H7 (cell line): ENCODE measurements at regions not wholly inside any gene's neighbourhood (a gene's known extent, or its start where the extent isn't known, plus 50 kb on each side); places are given as distances from the start of the nearest gene placed in this dataset.
"Not testable (repeated sequence)": the region's sequence is repeated elsewhere in the genome, so short reads cannot be mapped to it uniquely, and the experiment has no call there.

Source experiments
- DNase-seq: peaks from one replicate; pipeline ENCODE4 v3.0.0; 2012
- H3K27me3 ChIP-seq: 2 replicates; pipeline ENCODE4 v1.6.0; 2011; ENCODE audit warnings: mild to moderate bottlenecking, low read length; ENCODE audit not compliant: control insufficient read depth, insufficient read depth
- H3K36me3 ChIP-seq: replicated peaks from 2 replicates; pipeline ENCODE4 v1.5.1; 2011; ENCODE audit warnings: low read length; ENCODE audit not compliant: control insufficient read depth, insufficient read depth
- H3K4me3 ChIP-seq: 2 replicates; pipeline ENCODE4 v1.5.1; 2011; ENCODE audit warnings: low read depth, mild to moderate bottlenecking, control low read depth, low read length, moderate library complexity; ENCODE audit not compliant: insufficient read depth

DNA sequence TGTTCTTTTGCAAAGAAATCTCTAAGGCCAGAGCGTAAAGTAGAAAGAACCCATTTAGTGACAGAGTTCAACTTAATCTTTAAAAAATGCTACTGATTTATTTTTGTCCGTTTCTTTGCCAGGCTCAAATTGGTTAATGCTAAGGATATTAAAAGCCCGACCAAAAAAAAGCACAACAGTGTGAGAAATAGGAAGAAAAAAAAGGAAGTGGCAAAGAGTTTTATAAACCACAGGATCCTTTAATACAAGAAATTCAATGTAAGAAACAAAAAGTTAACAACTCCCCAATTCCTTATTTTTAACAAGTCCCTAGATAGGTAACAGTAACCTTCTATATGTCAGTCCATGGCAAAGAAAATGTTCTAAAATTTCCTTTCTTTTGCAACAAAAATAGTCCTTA lies 480.4 kb downstream of the ACTRT1 start:
- Histone ChIP-seq H3K27me3 (no peaks in the 10 kb centered on the region), H3K4me3 (no peak overlapping the region), H3K36me3 (no peaks in the 10 kb centered on the region)
- no peak for DNase-seq

DNA sequence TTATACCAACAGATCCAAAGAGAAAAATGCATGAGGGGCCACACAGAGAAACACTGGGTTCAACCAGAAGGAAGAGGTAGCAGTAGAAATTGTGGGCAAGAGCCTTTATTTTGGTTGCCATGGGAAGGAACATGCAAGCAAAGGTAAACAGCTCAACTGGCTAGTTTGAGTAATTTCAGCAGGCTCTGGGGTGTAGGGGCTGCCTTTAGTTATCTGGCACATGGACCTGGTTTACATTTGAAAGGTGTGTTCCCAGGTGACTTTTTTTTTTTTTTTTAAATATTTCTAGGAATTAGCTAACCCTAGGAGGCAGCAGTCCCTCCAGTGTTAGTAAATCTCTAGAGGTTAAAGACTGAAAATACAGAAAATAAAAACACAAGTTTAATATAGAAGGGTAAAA lies 481.9 kb downstream of the ACTRT1 start:
- Histone ChIP-seq H3K4me3 (no peak overlapping the region), H3K27me3 (no peaks in the 10 kb centered on the region), H3K36me3 (no peaks in the 10 kb centered on the region)
- peak; percentile 12 for DNase-seq

DNA sequence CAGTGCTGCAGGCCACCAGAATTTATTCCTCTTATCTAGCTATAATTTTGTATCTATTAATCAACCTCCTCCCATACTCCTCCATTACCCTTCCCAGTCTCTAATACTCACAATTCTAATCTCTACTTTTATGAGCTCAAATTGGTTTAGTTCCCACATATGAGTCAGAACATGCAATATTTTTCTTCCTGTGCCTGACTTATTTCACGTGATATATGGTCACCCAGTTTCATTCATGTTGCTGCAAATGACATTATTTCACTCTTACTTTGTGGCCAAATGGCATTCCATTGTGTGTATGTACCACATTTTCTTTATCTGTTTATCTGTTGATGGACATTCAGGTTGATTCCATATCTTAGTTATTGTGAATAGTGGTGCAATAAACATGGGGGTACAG lies 483.5 kb downstream of the ACTRT1 start:
- no peak overlapping the region for H3K4me3 ChIP-seq
- no peaks in the 10 kb centered on the region for H3K36me3 ChIP-seq
- H3K27me3 ChIP-seq, result no peaks in the 10 kb centered on the region
- DNase-seq, result no peak

DNA sequence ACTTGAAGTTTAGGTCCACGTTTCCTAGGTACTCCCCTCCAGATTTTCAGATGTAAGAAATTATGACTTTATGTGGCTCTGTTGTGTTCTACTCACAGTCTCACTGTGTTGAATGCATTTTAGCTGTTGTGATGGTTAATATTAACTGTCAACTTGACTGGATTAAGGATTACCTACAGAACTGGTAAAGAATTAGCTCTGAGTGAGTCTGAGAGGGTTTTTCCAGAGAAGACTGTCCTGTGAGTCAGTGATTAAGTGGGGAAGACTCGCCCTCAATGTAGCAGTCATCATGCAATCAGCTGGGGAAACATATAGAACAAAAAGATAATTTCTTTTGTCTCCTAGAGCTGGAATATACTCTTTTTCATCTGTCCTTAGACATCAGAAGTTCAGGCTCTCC lies 493.4 kb downstream of the ACTRT1 start:
- no peak for DNase-seq
- Histone ChIP-seq H3K27me3 (no peaks in the 10 kb centered on the region), H3K36me3 (no peaks in the 10 kb centered on the region), H3K4me3 (no peak overlapping the region)

DNA sequence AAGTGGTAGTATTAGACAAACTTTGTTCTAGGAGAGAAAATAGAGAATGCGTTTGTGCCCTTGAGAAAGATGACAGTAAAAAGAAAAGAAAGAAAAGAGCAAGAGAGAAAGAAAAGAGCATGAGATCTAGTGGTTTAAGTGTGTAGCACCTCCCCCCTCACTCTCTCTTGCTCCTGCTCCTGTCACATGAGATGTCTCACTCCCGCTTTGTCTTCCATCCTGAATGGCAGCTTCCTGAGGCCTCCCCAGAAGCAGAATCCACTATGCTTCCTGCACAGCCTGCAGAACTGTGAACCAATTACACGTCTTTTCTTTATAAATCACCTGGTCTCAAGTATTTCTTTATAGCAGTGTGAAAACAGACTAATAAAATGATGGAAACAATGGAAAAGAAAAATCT lies 499.6 kb downstream of the ACTRT1 start:
- DNase-seq, result peak; percentile 12
- Histone ChIP-seq H3K36me3 (no peaks in the 10 kb centered on the region), H3K4me3 (no peak overlapping the region)

DNA sequence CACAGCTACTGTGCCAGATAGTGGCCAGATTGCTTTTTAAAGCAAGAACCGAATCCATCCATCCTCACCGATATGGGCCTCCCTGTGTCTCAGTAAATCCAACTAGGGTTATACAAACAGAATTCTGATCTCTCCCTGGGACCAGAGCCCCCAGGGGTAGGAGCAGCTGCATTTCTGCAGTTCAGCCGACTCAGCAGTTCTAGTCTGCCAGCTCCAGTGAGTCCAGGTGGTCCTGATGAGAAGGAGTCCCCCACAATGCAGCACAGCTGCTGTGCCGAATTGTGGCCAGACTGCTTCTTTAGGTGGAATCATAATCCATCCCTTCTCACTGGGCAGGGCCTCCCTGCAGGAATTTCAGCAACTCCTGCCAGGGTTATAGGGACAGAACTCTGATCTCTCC lies 532.9 kb downstream of the ACTRT1 start:
- H3K36me3 ChIP-seq, result no peaks in the 10 kb centered on the region
- DNase-seq, result no peak
- no peak overlapping the region for H3K4me3 ChIP-seq
- no peaks in the 10 kb centered on the region for H3K27me3 ChIP-seq

More for the DNA sequence above, 499.6 kb downstream of the ACTRT1 start:
- H3K27me3 ChIP-seq, result no peaks in the 10 kb centered on the region

DNA sequence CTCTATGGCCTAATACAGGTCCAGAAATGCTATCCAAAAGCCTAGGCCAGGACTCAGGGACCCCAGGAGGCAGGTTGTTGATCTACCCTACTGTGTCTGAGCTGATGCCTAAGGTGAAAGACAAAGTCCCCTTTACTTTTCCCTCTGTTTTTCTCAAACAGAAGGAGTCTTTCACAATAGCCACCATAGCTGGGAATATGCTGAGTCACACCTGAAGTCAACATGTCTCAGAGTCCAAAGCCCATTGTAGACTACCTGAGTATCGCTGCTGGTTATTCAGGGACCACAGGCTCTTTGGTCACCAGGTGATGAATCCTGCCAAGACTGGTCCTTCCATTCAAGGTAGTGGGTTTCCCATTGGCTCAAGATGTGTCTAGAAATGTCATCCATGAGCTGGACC lies 562.2 kb downstream of the ACTRT1 start:
- H3K36me3 ChIP-seq, result no peaks in the 10 kb centered on the region
- H3K4me3 ChIP-seq, result no peak overlapping the region
- H3K27me3 ChIP-seq, result no peaks in the 10 kb centered on the region
- DNase-seq, result no peak

DNA sequence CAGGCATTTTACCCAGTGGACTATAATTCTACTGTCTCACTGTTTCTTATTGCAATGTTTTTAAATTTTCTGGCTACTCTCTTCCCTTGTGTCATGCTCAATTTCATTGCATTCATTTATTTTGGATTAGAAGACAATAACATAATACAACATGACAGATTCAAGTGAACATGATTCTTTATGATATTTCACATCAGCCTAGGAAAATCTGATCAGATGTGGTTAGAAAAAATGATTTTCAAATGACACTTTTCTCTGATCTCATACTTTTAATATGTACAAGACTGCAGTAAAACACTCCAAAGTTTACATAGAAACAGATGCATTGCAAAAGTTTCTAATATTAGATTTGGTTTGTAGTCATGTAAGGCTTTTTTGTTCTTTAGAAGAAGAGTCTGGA lies 586.0 kb downstream of the ACTRT1 start:
- H3K4me3 ChIP-seq, result no peak overlapping the region
- no peaks in the 10 kb centered on the region for H3K27me3 ChIP-seq
- no peak for DNase-seq
- no peaks in the 10 kb centered on the region for H3K36me3 ChIP-seq

DNA sequence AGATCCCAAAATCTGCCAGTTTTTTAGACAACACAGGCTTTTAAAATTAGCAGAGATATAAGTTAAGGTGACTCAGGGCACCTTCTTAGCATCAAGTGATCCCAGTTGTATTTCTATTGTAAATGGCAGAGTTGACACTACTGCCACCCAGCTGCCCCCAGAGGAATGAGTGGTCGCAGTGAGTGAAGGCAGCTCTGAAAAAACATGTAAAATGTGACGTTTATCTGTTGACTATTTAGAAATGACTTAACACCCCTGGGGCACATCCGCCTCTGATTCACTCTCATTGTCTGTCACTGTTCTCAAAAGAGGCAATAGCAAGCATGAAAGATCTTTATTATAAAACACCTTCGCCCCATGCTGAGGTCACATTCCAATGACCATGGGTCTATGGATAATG lies 592.4 kb downstream of the ACTRT1 start:
- Histone ChIP-seq H3K36me3 (no peaks in the 10 kb centered on the region), H3K4me3 (no peak overlapping the region), H3K27me3 (no peaks in the 10 kb centered on the region)
- DNase-seq, result peak; percentile 10

DNA sequence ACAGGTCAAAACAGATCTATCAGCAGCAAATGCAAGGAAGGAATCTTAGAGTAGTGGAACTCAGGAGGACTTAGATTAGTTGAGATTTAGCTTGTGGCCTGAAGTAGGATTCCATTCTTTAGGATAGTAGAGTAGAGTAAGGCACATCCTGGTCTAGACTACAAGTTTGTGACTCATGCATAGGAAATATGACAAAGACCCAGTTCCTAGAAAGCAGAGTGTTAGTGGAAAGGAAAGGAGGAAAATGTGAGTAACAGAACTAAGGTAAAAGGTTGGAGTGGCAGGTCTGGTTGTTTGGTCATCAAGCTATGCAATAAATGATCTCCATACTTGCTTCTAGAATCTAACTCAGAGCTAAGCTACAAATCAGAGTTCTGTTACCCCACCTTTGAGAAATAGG lies 595.0 kb downstream of the ACTRT1 start:
- H3K27me3 ChIP-seq, result no peaks in the 10 kb centered on the region
- no peak for DNase-seq
- H3K4me3 ChIP-seq, result no peak overlapping the region
- H3K36me3 ChIP-seq, result no peaks in the 10 kb centered on the region

DNA sequence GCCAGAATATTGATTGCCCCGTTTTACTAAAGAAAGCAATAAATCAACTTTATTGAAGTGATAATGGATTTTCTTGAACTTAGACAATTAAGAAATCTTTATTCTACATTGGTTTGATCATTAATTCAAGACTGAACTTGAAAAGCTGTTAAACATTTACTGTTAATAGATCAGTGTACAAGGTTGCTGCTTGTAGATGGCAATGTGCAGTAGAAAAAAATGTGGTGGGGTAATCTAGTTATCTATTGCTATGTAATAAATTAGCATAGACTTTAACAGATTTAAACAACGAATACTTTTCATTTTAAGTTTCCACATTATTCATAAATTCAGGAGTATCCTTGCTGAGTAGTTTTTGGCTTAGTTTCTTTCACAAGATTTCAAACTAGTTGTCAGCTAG lies 612.5 kb downstream of the ACTRT1 start:
- no peak for DNase-seq
- H3K27me3 ChIP-seq, result no peaks in the 10 kb centered on the region
- H3K36me3 ChIP-seq, result no peaks in the 10 kb centered on the region
- no peak overlapping the region for H3K4me3 ChIP-seq

DNA sequence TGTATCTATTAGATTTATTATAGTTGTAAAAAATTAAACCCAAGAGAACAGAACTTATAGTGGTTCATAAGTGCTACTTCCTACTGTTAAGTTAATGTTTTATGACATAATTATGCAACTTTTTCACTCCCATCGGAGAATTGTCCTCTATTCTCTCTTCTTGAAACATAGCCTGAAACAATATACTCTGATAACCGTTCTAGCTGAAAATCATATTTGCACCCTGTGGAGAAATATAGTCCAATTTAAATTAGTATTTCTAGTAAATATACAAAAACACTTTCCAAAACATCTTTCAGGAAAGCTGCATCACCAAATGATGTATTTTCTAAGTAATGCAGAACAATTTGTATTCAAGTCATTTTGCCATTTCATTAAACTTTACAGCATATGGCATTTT lies 586.4 kb downstream of the PRR32 start:
- DNase-seq, result no peak
- Histone ChIP-seq H3K4me3 (no peak overlapping the region), H3K36me3 (no peaks in the 10 kb centered on the region), H3K27me3 (no peaks in the 10 kb centered on the region)

DNA sequence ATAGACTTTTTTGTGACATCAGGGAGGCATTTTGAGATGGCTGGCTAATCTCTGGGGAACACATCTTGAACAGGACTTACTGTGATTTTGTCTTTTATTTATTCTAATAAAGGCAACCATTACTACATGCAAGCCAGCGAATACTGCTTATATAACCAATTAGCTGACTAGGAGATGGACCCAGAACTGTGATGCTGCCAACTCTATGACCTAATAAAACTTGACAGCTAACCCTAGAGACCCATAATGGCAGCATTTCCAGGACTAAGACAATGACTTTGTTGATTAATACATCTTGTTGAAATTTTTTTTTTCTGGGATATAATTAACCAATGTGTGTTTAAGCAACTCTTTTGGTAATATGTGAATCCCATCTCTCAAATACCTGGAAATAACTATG lies 584.6 kb downstream of the PRR32 start:
- Histone ChIP-seq H3K27me3 (no peaks in the 10 kb centered on the region), H3K4me3 (no peak overlapping the region), H3K36me3 (no peaks in the 10 kb centered on the region)
- no peak for DNase-seq

DNA sequence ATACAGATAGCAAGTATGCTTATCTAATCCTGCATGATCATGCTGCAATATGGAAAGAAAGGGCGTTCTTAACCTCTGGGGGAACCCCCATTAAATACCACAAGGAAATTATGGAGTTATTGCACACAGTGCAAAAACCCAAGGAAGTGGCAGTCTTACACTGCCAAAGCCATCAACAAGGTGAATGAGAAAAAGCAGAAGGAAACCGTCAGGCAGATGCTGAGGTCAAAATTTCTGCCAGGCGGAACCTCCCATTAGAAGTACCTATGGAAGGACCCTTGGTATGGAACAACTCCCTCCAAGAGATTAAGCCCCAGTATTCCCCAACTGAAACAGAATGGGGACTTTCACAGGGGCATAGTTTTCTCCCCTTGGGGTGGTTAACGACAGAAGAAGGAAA lies 580.7 kb downstream of the PRR32 start:
- H3K27me3 ChIP-seq, DNase-seq, H3K4me3 ChIP-seq, H3K36me3 ChIP-seq: not testable (repeated sequence)

DNA sequence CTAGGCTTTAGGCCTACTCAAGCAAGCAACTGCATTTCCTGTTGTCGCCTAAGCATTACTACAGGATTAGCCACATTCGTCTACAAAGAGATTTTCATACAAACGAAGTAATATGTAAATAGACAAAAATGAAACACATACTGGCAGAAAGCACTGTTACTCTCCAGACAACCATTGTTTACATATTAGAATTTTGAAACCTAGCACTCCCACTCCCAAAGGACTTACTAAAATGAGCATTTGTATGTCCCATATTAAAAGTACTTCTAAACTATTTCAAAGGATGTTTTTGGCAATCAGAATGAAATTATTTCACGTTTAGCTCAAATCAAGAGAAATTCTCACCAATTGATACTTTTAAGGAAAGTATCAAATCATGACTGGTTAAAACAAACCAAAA lies 570.8 kb downstream of the PRR32 start:
- no peak overlapping the region for H3K4me3 ChIP-seq
- no peak for DNase-seq

DNA sequence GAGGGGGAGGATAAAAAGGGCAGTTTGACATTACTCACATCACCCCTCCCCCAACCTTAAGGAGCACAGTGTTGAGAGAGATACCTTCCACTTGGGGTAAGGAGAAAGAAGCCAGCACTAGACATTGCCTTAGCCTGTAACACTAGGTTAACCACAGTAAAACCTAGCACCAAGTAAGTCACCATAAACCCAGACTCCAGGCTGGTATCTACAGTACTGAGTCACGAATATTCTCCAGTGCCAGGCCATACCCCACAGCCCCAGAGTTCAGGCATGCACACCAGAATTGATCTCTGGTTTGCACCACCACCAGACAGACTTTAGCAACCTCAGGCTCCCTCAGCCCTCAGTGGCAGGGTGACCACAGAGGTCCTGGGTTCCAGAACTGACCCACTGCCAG lies 570.4 kb downstream of the PRR32 start:
- Histone ChIP-seq H3K4me3 (no peak overlapping the region), H3K36me3 (no peaks in the 10 kb centered on the region), H3K27me3 (no peaks in the 10 kb centered on the region)
- no peak for DNase-seq

More for the DNA sequence above, 570.8 kb downstream of the PRR32 start:
- Histone ChIP-seq H3K27me3 (no peaks in the 10 kb centered on the region), H3K36me3 (no peaks in the 10 kb centered on the region)
